Spleen (tissue), 7 donors: ENCODE measurements at regions not wholly inside any gene's neighbourhood (a gene's known extent, or its start where the extent isn't known, plus 50 kb on each side); places are given as distances from the start of the nearest gene placed in this dataset.

Experiments
- CTCF ChIP-seq, 11 experiments: fragments of 200-600 bp in 7 of 11; fragments of 450-650 bp in 4 of 11; sonication (generic) in 4 of 11; IDR thresholded peaks in 8 of 11; conservative IDR thresholded peaks in 3 of 11; 1 replicate in 7 of 11; 2 replicates in 4 of 11; pipeline versions ENCODE4 v1.4.0 to v1.8.0; 2016 to 2021; ENCODE audit warnings: antibody characterized with exemption in 11 of 11, inconsistent platforms in 4 of 11, mild to moderate bottlenecking in 1 of 11
- POLR2A ChIP-seq, 3 donors: fragments of 450-650 bp; IDR thresholded peaks; one replicate each; pipeline ENCODE4 v1.5.1; 2017; ENCODE audit warnings: antibody characterized with exemption in 3 of 3, mild to moderate bottlenecking in 1 of 3
- POLR2AphosphoS5 ChIP-seq, 3 donors: sonication (generic); formaldehyde crosslinking; IDR thresholded peaks; one replicate each; pipeline ENCODE4 v1.5.1; 2017; ENCODE audit warnings: antibody characterized with exemption in 3 of 3
- donor health status: DM: no; HTN: no; CAD: no; lungs with moderate emphysema.
- donor health status: DM: no; HTN: no; CAD: no.
- donor health status: DM: no; HTN: no; CAD: no.

- no peak for TF ChIP-seq CTCF (IDR thresholded peaks at IDR 0.05 in 8 of 11, conservative IDR thresholded peaks at IDR 0.05 in 3 of 11)
- no peak for TF ChIP-seq POLR2A (IDR thresholded peaks at IDR 0.05)
- TF ChIP-seq POLR2AphosphoS5 (IDR thresholded peaks at IDR 0.05) = no peak
Measured at GRCh38 chr3:16723978-16724377, 118.8 kb upstream of the DAZL start.
